ENCODE measurements at regions not wholly inside any gene's neighbourhood (a gene's known extent, or its start where the extent isn't known, plus 50 kb on each side); places are given as distances from the start of the nearest gene placed in this dataset.

DNA sequence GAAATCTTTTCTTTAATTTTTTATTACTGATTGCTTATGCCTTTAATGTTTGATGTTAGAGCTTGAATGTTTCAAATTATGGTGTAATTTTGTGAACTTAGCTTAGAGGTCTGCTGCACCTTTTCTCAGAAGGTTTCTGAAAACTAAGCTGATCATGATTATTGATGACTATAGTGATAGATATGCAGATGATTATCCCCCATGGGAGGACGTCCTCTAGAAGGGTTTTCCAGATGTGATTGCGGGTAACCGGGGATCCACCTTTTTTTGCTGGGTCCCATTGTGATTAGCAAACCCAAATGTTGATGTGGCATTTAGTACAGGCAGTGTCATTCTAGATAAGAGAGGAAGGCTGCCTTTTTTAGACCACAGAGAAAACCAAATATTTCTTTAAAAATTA is 272.9 kb downstream of the FBXO8 start:
- no peak for TF ChIP-seq EZH2phosphoT487 (IDR thresholded peaks at IDR 0.05)
- TF ChIP-seq, protein P1, sequence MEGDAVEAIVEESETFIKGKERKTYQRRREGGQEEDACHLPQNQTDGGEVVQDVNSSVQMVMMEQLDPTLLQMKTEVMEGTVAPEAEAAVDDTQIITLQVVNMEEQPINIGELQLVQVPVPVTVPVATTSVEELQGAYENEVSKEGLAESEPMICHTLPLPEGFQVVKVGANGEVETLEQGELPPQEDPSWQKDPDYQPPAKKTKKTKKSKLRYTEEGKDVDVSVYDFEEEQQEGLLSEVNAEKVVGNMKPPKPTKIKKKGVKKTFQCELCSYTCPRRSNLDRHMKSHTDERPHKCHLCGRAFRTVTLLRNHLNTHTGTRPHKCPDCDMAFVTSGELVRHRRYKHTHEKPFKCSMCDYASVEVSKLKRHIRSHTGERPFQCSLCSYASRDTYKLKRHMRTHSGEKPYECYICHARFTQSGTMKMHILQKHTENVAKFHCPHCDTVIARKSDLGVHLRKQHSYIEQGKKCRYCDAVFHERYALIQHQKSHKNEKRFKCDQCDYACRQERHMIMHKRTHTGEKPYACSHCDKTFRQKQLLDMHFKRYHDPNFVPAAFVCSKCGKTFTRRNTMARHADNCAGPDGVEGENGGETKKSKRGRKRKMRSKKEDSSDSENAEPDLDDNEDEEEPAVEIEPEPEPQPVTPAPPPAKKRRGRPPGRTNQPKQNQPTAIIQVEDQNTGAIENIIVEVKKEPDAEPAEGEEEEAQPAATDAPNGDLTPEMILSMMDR (IDR thresholded peaks at IDR 0.05), result no peak
- TF ChIP-seq EZH2 (IDR thresholded peaks at IDR 0.05), result no peak
